ENCODE measurements at regions not wholly inside any gene's neighbourhood (a gene's known extent, or its start where the extent isn't known, plus 50 kb on each side); places are given as distances from the start of the nearest gene placed in this dataset.

DNA sequence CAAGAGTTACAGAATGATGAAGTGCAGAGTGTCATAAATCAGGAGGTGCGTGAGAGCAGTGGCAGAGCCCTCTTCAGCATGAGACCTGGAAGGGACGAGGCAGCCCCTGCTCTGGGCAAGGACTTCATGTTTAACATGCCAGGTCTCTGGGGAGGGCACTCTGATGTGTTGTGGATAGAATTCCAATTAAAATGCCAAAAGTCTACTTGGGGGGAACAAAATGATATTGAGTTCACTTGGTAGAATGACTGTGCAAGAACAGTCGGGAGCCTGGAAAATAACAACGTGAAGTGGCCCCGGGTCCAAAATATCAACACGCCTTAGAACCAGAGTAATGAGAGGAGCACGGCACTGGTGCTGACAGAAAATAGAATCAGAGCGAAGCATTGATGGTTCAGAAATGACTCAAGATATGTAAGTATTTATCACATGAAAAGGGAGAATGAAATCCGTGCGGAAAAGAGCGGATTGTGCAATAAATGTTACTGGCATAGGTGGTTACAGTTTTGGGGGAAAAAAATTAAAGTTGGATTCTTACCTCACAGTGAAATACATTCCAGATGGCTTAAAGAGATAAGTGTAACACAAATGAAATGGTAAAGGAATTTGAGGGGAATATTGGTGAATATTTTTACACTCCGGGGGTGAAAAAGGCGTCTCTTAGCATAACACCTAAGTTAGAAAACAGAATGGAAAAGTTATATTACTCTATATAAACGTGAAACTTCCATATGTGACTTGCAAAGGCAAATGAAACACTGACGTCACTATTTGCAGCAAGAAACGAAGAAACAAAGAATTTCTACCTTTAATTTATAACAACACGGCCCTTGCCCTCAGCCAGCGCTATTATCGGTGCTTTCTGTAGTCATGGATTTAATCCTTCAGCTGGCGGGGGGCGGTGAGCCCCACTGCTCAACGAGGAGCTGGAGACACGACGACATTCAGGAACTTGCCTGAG, 159.4 kb upstream of the TWIST2 start:
- ATAC-seq (ENCODE audit: low read depth in 2 of 2): no peak
- no peaks in the 10 kb centered on the region for H3K36me3 Mint-ChIP-seq
- H3K27ac Mint-ChIP-seq: no peak overlapping the region
- peaks cover 0 to 2% (median 0%) of the 10 kb centered on the region in 7 donors for H3K9me3 Mint-ChIP-seq
- H3K4me1 Mint-ChIP-seq: no peaks in the 10 kb centered on the region
- DNase-seq: no peak
- H3K27me3 Mint-ChIP-seq: peaks cover 25 to 31% (median 27%) of the 10 kb centered on the region in 3 donors
- no peak overlapping the region for H3K4me3 Mint-ChIP-seq

- no peak for DNase-seq
- no peaks in the 10 kb centered on the region for H3K4me1 Mint-ChIP-seq
- no peak overlapping the region for H3K27ac Mint-ChIP-seq
- peaks cover 21 to 25% (median 24%) of the 10 kb centered on the region in 3 donors for H3K27me3 Mint-ChIP-seq
- no peaks in the 10 kb centered on the region for H3K36me3 Mint-ChIP-seq
- peak overlapping the region in 1 of 8 donors; percentile 32 for H3K4me3 Mint-ChIP-seq
- peaks cover 0 to 2% (median 0%) of the 10 kb centered on the region in 7 donors for H3K9me3 Mint-ChIP-seq
- ATAC-seq (ENCODE audit: low read depth in 2 of 2): no peak
These were observed 158.6 kb upstream of the TWIST2 start for GRCh38 chr2:238689331-238689730.

GRCh38 chr2:238689871-238690389, 158.0 kb upstream of the TWIST2 start:
- DNase-seq: no peak
- Mint-ChIP-seq H3K36me3 (no peaks in the 10 kb centered on the region), H3K4me1 (no peaks in the 10 kb centered on the region), H3K27me3 (peaks cover 19 to 21% (median 19%) of the 10 kb centered on the region in 3 donors), H3K4me3 (no peak overlapping the region), H3K27ac (no peak overlapping the region), H3K9me3 (peaks cover 0 to 2% (median 0%) of the 10 kb centered on the region in 7 donors)
- no peak for ATAC-seq (ENCODE audit: low read depth in 2 of 2)

GRCh38 chr2:238690511-238690910, 157.4 kb upstream of the TWIST2 start:
- Mint-ChIP-seq H3K4me1 (no peaks in the 10 kb centered on the region), H3K27me3 (peaks cover 19 to 21% (median 19%) of the 10 kb centered on the region in 3 donors), H3K4me3 (no peak overlapping the region), H3K27ac (no peak overlapping the region), H3K9me3 (peaks cover 0 to 2% (median 0%) of the 10 kb centered on the region in 7 donors), H3K36me3 (no peaks in the 10 kb centered on the region)
- no peak for ATAC-seq (ENCODE audit: low read depth in 2 of 2)
- no peak for DNase-seq

GRCh38 chr2:238691596-238692491, 156.0 kb upstream of the TWIST2 start:
- H3K36me3 Mint-ChIP-seq: no peaks in the 10 kb centered on the region
- H3K4me3 Mint-ChIP-seq: no peak overlapping the region
- peaks cover 10 to 12% (median 10%) of the 10 kb centered on the region in 3 donors for H3K27me3 Mint-ChIP-seq
- H3K4me1 Mint-ChIP-seq: no peaks in the 10 kb centered on the region
- DNase-seq: no peak
- peaks cover 0 to 2% (median 0%) of the 10 kb centered on the region in 7 donors for H3K9me3 Mint-ChIP-seq
- H3K27ac Mint-ChIP-seq: peak overlapping the region in 1 of 6 donors; percentile 28
- no peak for ATAC-seq (ENCODE audit: low read depth in 2 of 2)

- ATAC-seq (ENCODE audit: low read depth in 2 of 2): no peak
- H3K9me3 Mint-ChIP-seq: peaks cover 0 to 4% (median 0%) of the 10 kb centered on the region in 7 donors
- peaks cover 5 to 7% (median 6%) of the 10 kb centered on the region in 3 donors for H3K27me3 Mint-ChIP-seq
- no peaks in the 10 kb centered on the region for H3K36me3 Mint-ChIP-seq
- H3K4me3 Mint-ChIP-seq: no peak overlapping the region
- H3K4me1 Mint-ChIP-seq: no peaks in the 10 kb centered on the region
- H3K27ac Mint-ChIP-seq: no peak overlapping the region
- DNase-seq: no peak
These were observed 155.3 kb upstream of the TWIST2 start for GRCh38 chr2:238692562-238692961.

GRCh38 chr2:238693337-238694093, 154.4 kb upstream of the TWIST2 start:
- Mint-ChIP-seq H3K27me3 (peaks cover 0 to 2% (median under 1%) of the 10 kb centered on the region in 3 donors), H3K27ac (no peak overlapping the region), H3K4me3 (no peak overlapping the region), H3K36me3 (no peaks in the 10 kb centered on the region), H3K9me3 (peaks cover 0 to 2% (median 0%) of the 10 kb centered on the region in 7 donors), H3K4me1 (no peaks in the 10 kb centered on the region)
- ATAC-seq (ENCODE audit: low read depth in 2 of 2): no peak
- DNase-seq: no peak

DNA sequence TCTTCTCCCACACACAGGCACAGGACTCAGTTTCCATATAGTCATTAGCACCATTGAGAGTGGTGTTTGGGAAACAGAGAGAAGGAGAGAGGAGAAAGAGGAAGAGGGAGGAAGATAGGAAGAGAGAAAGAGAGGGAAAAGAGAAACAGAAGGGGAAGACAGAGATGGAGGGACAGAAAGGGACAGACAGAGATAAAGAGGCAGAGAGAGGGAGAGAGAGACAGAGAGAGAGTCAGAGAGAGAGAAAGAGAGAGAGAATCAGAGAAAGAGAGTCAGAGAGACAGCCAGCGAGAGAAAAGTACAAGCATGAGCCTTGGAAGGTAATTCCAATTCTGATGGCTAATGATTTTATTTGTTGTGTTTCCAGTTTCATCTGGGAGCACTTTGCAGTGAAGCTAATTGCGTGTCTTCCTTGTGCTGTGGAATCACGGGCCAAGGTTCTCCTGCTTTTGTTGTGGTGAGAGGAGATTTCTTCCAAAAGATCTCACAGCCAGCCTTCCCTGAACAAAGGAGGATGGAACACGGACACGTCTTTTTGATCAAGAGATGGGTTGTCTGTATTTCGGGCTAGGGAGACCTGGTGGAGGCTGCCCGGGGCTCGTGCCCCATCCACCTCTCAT, 153.6 kb upstream of the TWIST2 start:
- Mint-ChIP-seq H3K4me3 (no peak overlapping the region), H3K4me1 (no peaks in the 10 kb centered on the region), H3K27ac (no peak overlapping the region), H3K9me3 (peaks cover 0 to 2% (median 0%) of the 10 kb centered on the region in 7 donors), H3K27me3 (no peaks in the 10 kb centered on the region), H3K36me3 (no peaks in the 10 kb centered on the region)
- ATAC-seq (ENCODE audit: low read depth in 2 of 2): no peak
- DNase-seq: no peak

GRCh38 chr2:238694922-238695321, 153.0 kb upstream of the TWIST2 start:
- ATAC-seq (ENCODE audit: low read depth in 2 of 2): no peak
- H3K36me3 Mint-ChIP-seq: no peaks in the 10 kb centered on the region
- H3K9me3 Mint-ChIP-seq: peaks cover 0 to 2% (median 0%) of the 10 kb centered on the region in 7 donors

DNA sequence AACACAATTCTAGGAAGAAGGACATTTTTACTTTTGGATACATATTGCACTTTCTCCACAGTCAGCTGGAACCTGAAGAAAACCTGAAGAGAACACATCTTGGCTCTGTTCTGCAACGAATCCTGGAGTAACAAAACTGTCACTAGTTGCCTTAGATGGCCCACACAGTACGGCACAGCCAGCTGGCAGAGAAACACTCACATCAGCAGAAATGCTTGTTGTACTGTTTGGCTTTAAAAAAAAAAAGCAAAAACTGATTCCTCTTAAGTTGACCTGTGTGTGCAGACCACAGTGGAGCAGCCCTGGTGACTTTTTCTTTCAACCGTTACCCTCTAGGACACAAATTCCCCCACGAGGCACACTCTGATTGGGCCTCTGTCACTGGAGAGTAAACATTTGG, 152.3 kb upstream of the TWIST2 start:
- no peak for DNase-seq
- Mint-ChIP-seq H3K4me1 (no peaks in the 10 kb centered on the region), H3K27ac (no peak overlapping the region), H3K4me3 (no peak overlapping the region), H3K36me3 (no peaks in the 10 kb centered on the region), H3K9me3 (peaks cover 0 to 2% (median 0%) of the 10 kb centered on the region in 7 donors), H3K27me3 (no peaks in the 10 kb centered on the region)
- no peak for ATAC-seq (ENCODE audit: low read depth in 2 of 2)

More at GRCh38 chr2:238694922-238695321, 153.0 kb upstream of the TWIST2 start:
- Mint-ChIP-seq H3K27me3 (no peaks in the 10 kb centered on the region), H3K4me1 (no peaks in the 10 kb centered on the region), H3K4me3 (no peak overlapping the region), H3K27ac (no peak overlapping the region)
- no peak for DNase-seq

DNA sequence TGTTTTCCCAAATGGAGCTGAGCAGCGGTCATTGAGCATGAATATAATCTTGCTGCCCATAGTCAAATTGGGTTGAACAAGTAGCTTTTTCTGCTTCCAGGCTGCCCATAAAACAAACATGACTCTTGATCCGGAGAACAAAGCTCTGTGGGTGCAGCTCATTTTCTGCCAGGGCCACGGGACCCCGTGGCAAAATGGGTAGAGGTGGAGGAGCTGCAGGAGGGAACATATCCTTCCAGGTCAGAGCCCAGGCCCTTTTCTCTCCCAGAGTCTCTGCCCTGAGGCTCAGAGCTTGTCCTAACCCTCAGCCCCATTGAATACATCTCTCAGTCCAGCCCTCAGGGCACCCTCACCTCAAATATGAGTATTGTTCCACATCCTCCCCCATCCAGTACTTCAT, 151.6 kb upstream of the TWIST2 start:
- Mint-ChIP-seq H3K4me3 (peak overlapping the region in 1 of 8 donors; percentile 29), H3K27ac (no peak overlapping the region), H3K9me3 (peaks cover 0 to 2% (median 0%) of the 10 kb centered on the region in 7 donors), H3K4me1 (no peaks in the 10 kb centered on the region), H3K27me3 (no peaks in the 10 kb centered on the region), H3K36me3 (no peaks in the 10 kb centered on the region)
- ATAC-seq (ENCODE audit: low read depth in 2 of 2): no peak
- no peak for DNase-seq

DNA sequence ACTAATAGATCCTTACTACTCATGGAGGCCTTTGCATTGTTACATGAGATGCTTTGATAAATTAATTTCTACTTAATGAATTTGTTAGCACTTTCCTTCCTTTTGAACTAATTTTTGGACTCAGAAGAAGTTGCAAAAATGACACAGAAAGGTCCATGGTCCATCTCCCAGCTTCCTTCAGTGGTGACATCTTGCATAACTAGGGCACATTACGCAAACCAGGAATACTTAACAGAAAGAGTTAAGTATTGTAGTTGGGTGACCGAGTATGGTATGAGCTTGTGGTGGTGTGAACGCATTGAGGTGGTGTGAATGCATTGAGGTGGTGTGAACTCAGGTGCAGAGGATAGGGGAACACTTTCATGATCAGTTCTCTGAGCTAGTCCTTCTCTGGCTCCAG, 151.1 kb upstream of the TWIST2 start:
- Mint-ChIP-seq H3K27me3 (no peaks in the 10 kb centered on the region), H3K4me3 (peak overlapping the region in 1 of 8 donors; percentile 22), H3K36me3 (no peaks in the 10 kb centered on the region), H3K27ac (no peak overlapping the region), H3K4me1 (peaks cover 0 to 4% (median 0%) of the 10 kb centered on the region in 3 donors), H3K9me3 (peaks cover 0 to 2% (median 0%) of the 10 kb centered on the region in 7 donors)
- ATAC-seq (ENCODE audit: low read depth in 2 of 2): no peak
- DNase-seq: no peak

Measured in naive B cell (primary cell).